ENCODE measurements at regions not wholly inside any gene's neighbourhood (a gene's known extent, or its start where the extent isn't known, plus 50 kb on each side); places are given as distances from the start of the nearest gene placed in this dataset.

GRCh38 chr11:17142450-17142849 lies 65.0 kb upstream of the RPS13 start:
- no peak overlapping the region for H3K4me3 ChIP-seq (ENCODE audit: insufficient read depth in 1 of 2, low read depth in 1 of 2, low read length in 2 of 2)
- WGBS: 91% methylated on average over 2 of the region's 2 CpGs

GRCh38 chr11:17141156-17141555 lies 63.7 kb upstream of the RPS13 start:
- H3K4me1 ChIP-seq (ENCODE audit: control insufficient read depth, insufficient read depth, low read depth, low read length): no peaks in the 10 kb centered on the region
- no peak for DNase-seq
- WGBS: 64% methylated on average over 3 of the region's 5 CpGs

More at GRCh38 chr11:17142450-17142849, 65.0 kb upstream of the RPS13 start:
- Histone ChIP-seq H3K27ac (ENCODE audit: low read length, poor library complexity, severe bottlenecking) (no peak overlapping the region), H3K23ac (ENCODE audit: low read length in 2 of 2) (no peak overlapping the region), H3K79me1 (replicated peaks; ENCODE audit: low read length, poor library complexity, severe bottlenecking) (peaks cover 18% of the 10 kb centered on the region), H4K8ac (ENCODE audit: low read length) (no peak overlapping the region), H3K4me1 (ENCODE audit: control insufficient read depth, insufficient read depth, low read depth, low read length) (no peaks in the 10 kb centered on the region), H2BK5ac (ENCODE audit: low read depth, low read length, poor library complexity, severe bottlenecking) (no peak overlapping the region), H2AFZ (ENCODE audit: low read depth, low read length) (no peak overlapping the region), H2BK120ac (ENCODE audit: low read depth, low read length) (no peak overlapping the region), H3K36me3 (ENCODE audit: control insufficient read depth in 1 of 2, insufficient read depth in 2 of 2, low read depth in 1 of 2, low read length in 2 of 2) (peaks cover 6 to 51% of the 10 kb centered on the region in 2 experiments), H3K9ac (ENCODE audit: low read length) (no peak overlapping the region), H3K4ac (ENCODE audit: low read depth in 1 of 2, low read length in 2 of 2) (no peak overlapping the region), H3K18ac (ENCODE audit: low read depth in 1 of 2, low read length in 2 of 2) (no peak overlapping the region), H3K4me2 (ENCODE audit: low read length, poor library complexity, severe bottlenecking) (no peak overlapping the region), H3K14ac (ENCODE audit: low read length in 2 of 2) (no peak overlapping the region), H3K27me3 (ENCODE audit: control insufficient read depth in 1 of 2, insufficient read depth in 1 of 2, low read length in 2 of 2) (no peaks in the 10 kb centered on the region), H2AK5ac (ENCODE audit: low read length, severe bottlenecking) (no peak overlapping the region), H2BK15ac (ENCODE audit: low read depth, poor library complexity, severe bottlenecking) (no peak overlapping the region), H3K9me3 (ENCODE audit: control insufficient read depth, low read length) (no peaks in the 10 kb centered on the region), H4K91ac (ENCODE audit: low read length) (no peak overlapping the region), H2BK12ac (ENCODE audit: low read length in 2 of 2) (no peak overlapping the region)
- DNase-seq: no peak

DNA sequence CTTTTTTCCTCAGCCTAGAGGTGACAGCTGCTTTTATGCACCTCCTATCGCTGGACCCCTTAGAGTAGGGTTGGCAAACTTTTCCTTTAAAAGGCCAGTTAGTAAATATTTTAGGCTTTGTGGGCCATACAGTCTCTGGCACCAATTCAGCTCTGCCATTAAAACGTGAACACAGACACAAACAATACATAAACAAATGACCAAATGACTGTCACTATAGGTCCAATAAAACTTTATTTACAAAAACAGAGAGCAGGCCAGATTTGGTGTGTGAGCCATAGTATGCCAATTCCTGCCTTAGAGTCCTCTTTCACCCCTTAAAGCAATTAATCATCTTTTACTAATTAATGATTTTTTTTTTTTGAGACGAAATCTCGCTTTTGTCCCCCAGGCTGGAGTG lies 61.1 kb upstream of the RPS13 start:
- Histone ChIP-seq H3K23ac (ENCODE audit: low read length in 2 of 2) (no peak overlapping the region), H3K4ac (ENCODE audit: low read depth in 1 of 2, low read length in 2 of 2) (no peak overlapping the region), H3K4me1 (ENCODE audit: control insufficient read depth, insufficient read depth, low read depth, low read length) (no peaks in the 10 kb centered on the region), H2AK5ac (ENCODE audit: low read length, severe bottlenecking) (no peak overlapping the region), H4K8ac (ENCODE audit: low read length) (no peak overlapping the region), H2BK120ac (ENCODE audit: low read depth, low read length) (no peak overlapping the region), H3K79me1 (replicated peaks; ENCODE audit: low read length, poor library complexity, severe bottlenecking) (peaks cover 17% of the 10 kb centered on the region), H3K14ac (ENCODE audit: low read length in 2 of 2) (no peak overlapping the region), H4K91ac (ENCODE audit: low read length) (no peak overlapping the region), H3K9ac (ENCODE audit: low read length) (no peak overlapping the region), H3K27me3 (ENCODE audit: control insufficient read depth in 1 of 2, insufficient read depth in 1 of 2, low read length in 2 of 2) (no peaks in the 10 kb centered on the region), H3K36me3 (ENCODE audit: control insufficient read depth in 1 of 2, insufficient read depth in 2 of 2, low read depth in 1 of 2, low read length in 2 of 2) (peaks cover 9 to 55% of the 10 kb centered on the region in 2 experiments), H2BK12ac (ENCODE audit: low read length in 2 of 2) (no peak overlapping the region), H2BK15ac (ENCODE audit: low read depth, poor library complexity, severe bottlenecking) (no peak overlapping the region), H3K4me2 (ENCODE audit: low read length, poor library complexity, severe bottlenecking) (no peak overlapping the region), H3K27ac (ENCODE audit: low read length, poor library complexity, severe bottlenecking) (no peak overlapping the region), H3K18ac (ENCODE audit: low read depth in 1 of 2, low read length in 2 of 2) (no peak overlapping the region), H3K9me3 (ENCODE audit: control insufficient read depth, low read length) (no peaks in the 10 kb centered on the region), H2BK5ac (ENCODE audit: low read depth, low read length, poor library complexity, severe bottlenecking) (no peak overlapping the region), H3K4me3 (ENCODE audit: insufficient read depth in 1 of 2, low read depth in 1 of 2, low read length in 2 of 2) (no peak overlapping the region), H2AFZ (ENCODE audit: low read depth, low read length) (no peak overlapping the region)
- 79% methylated on average over 4 of the region's 4 CpGs for WGBS
- DNase-seq: no peak

More at GRCh38 chr11:17141156-17141555, 63.7 kb upstream of the RPS13 start:
- Histone ChIP-seq H2BK120ac (ENCODE audit: low read depth, low read length) (no peak overlapping the region), H3K4me3 (ENCODE audit: insufficient read depth in 1 of 2, low read depth in 1 of 2, low read length in 2 of 2) (no peak overlapping the region), H2BK12ac (ENCODE audit: low read length in 2 of 2) (no peak overlapping the region), H3K27me3 (ENCODE audit: control insufficient read depth in 1 of 2, insufficient read depth in 1 of 2, low read length in 2 of 2) (no peaks in the 10 kb centered on the region), H3K9ac (ENCODE audit: low read length) (no peak overlapping the region), H3K18ac (ENCODE audit: low read depth in 1 of 2, low read length in 2 of 2) (no peak overlapping the region), H2BK5ac (ENCODE audit: low read depth, low read length, poor library complexity, severe bottlenecking) (no peak overlapping the region), H3K36me3 (ENCODE audit: control insufficient read depth in 1 of 2, insufficient read depth in 2 of 2, low read depth in 1 of 2, low read length in 2 of 2) (peaks cover 3 to 50% of the 10 kb centered on the region in 2 experiments), H2BK15ac (ENCODE audit: low read depth, poor library complexity, severe bottlenecking) (no peak overlapping the region), H3K23ac (ENCODE audit: low read length in 2 of 2) (no peak overlapping the region), H3K9me3 (ENCODE audit: control insufficient read depth, low read length) (no peaks in the 10 kb centered on the region), H2AK5ac (ENCODE audit: low read length, severe bottlenecking) (no peak overlapping the region), H3K79me1 (replicated peaks; ENCODE audit: low read length, poor library complexity, severe bottlenecking) (peaks cover 17% of the 10 kb centered on the region), H2AFZ (ENCODE audit: low read depth, low read length) (no peak overlapping the region), H3K14ac (ENCODE audit: low read length in 2 of 2) (no peak overlapping the region), H4K91ac (ENCODE audit: low read length) (no peak overlapping the region), H3K4ac (ENCODE audit: low read depth in 1 of 2, low read length in 2 of 2) (no peak overlapping the region), H3K27ac (ENCODE audit: low read length, poor library complexity, severe bottlenecking) (no peak overlapping the region), H4K8ac (ENCODE audit: low read length) (no peak overlapping the region), H3K4me2 (ENCODE audit: low read length, poor library complexity, severe bottlenecking) (no peak overlapping the region)

GRCh38 chr11:17135916-17136683 lies 58.6 kb upstream of the RPS13 start:
- H3K14ac ChIP-seq (ENCODE audit: low read length in 2 of 2): no peak overlapping the region
- no peak overlapping the region for H3K18ac ChIP-seq (ENCODE audit: low read depth in 1 of 2, low read length in 2 of 2)
- H3K23ac ChIP-seq (ENCODE audit: low read length in 2 of 2): no peak overlapping the region
- peaks cover 15% of the 10 kb centered on the region for H3K79me1 ChIP-seq (replicated peaks; ENCODE audit: low read length, poor library complexity, severe bottlenecking)
- H3K4me3 ChIP-seq (ENCODE audit: insufficient read depth in 1 of 2, low read depth in 1 of 2, low read length in 2 of 2): no peak overlapping the region
- H2AFZ ChIP-seq (ENCODE audit: low read depth, low read length): no peak overlapping the region
- no peak overlapping the region for H2AK5ac ChIP-seq (ENCODE audit: low read length, severe bottlenecking)
- H3K27me3 ChIP-seq (ENCODE audit: control insufficient read depth in 1 of 2, insufficient read depth in 1 of 2, low read length in 2 of 2): no peaks in the 10 kb centered on the region
- no peak for DNase-seq
- no peak overlapping the region for H3K4ac ChIP-seq (ENCODE audit: low read depth in 1 of 2, low read length in 2 of 2)
- H2BK5ac ChIP-seq (ENCODE audit: low read depth, low read length, poor library complexity, severe bottlenecking): no peak overlapping the region
- no peaks in the 10 kb centered on the region for H3K9me3 ChIP-seq (ENCODE audit: control insufficient read depth, low read length)
- no peak overlapping the region for H2BK15ac ChIP-seq (ENCODE audit: low read depth, poor library complexity, severe bottlenecking)
- H3K27ac ChIP-seq (ENCODE audit: low read length, poor library complexity, severe bottlenecking): no peak overlapping the region
- peaks cover 9 to 47% of the 10 kb centered on the region in 2 experiments for H3K36me3 ChIP-seq (ENCODE audit: control insufficient read depth in 1 of 2, insufficient read depth in 2 of 2, low read depth in 1 of 2, low read length in 2 of 2)
- H2BK12ac ChIP-seq (ENCODE audit: low read length in 2 of 2): no peak overlapping the region
- no peak overlapping the region for H3K4me2 ChIP-seq (ENCODE audit: low read length, poor library complexity, severe bottlenecking)
- H4K8ac ChIP-seq (ENCODE audit: low read length): no peak overlapping the region
- no peaks in the 10 kb centered on the region for H3K4me1 ChIP-seq (ENCODE audit: control insufficient read depth, insufficient read depth, low read depth, low read length)
- no peak overlapping the region for H2BK120ac ChIP-seq (ENCODE audit: low read depth, low read length)
- WGBS: 93% methylated on average over 1 of the region's 3 CpGs
- H3K9ac ChIP-seq (ENCODE audit: low read length): no peak overlapping the region
- H4K91ac ChIP-seq (ENCODE audit: low read length): no peak overlapping the region
